CD4-positive, alpha-beta T cell treated with Interleukin-17A for 1 hour (primary cell): ENCODE measurements at regions not wholly inside any gene's neighbourhood (a gene's known extent, or its start where the extent isn't known, plus 50 kb on each side); places are given as distances from the start of the nearest gene placed in this dataset.
"Not testable (repeated sequence)": the region's sequence is repeated elsewhere in the genome, so short reads cannot be mapped to it uniquely, and the experiment has no call there.

ENCODE experiments used
- DNase-seq: peaks from one replicate; pipeline ENCODE4 v3.0.0-alpha.2; 2020

GRCh38 chr21:27519361-27519760 is 552.5 kb upstream of the ADAMTS5 start:
- no peak for DNase-seq

GRCh38 chr21:27517177-27517576 is 550.3 kb upstream of the ADAMTS5 start:
- DNase-seq = not testable (repeated sequence)

- no peak for DNase-seq
Observed at GRCh38 chr21:27515676-27516075, 548.8 kb upstream of the ADAMTS5 start.

- DNase-seq = no peak
Observed at GRCh38 chr21:27513825-27514224, 546.9 kb upstream of the ADAMTS5 start.

- no peak for DNase-seq
Observed at GRCh38 chr21:27513016-27513415, 546.1 kb upstream of the ADAMTS5 start.

GRCh38 chr21:27511233-27511632 is 544.3 kb upstream of the ADAMTS5 start:
- no peak for DNase-seq

- DNase-seq = no peak
Observed at GRCh38 chr21:27507695-27508094, 540.8 kb upstream of the ADAMTS5 start.

GRCh38 chr21:27505516-27505915 is 538.6 kb upstream of the ADAMTS5 start:
- DNase-seq = no peak

- DNase-seq = no peak
Observed at GRCh38 chr21:27502801-27503200, 535.9 kb upstream of the ADAMTS5 start.

GRCh38 chr21:27498025-27498424 is 531.1 kb upstream of the ADAMTS5 start:
- DNase-seq = no peak

GRCh38 chr21:27495836-27496235 is 528.9 kb upstream of the ADAMTS5 start:
- no peak for DNase-seq

- DNase-seq = no peak
Observed at GRCh38 chr21:27493542-27493941, 526.7 kb upstream of the ADAMTS5 start.

GRCh38 chr21:27487676-27488075 is 520.8 kb upstream of the ADAMTS5 start:
- DNase-seq = no peak

GRCh38 chr21:27480841-27481261 is 514.0 kb upstream of the ADAMTS5 start:
- DNase-seq = no peak

GRCh38 chr21:27477296-27477695 is 510.4 kb upstream of the ADAMTS5 start:
- DNase-seq = no peak

GRCh38 chr21:27476696-27477095 is 509.8 kb upstream of the ADAMTS5 start:
- no peak for DNase-seq

GRCh38 chr21:27475363-27475955 is 508.6 kb upstream of the ADAMTS5 start:
- DNase-seq = no peak

- no peak for DNase-seq
Observed at GRCh38 chr21:27467366-27467765, 500.5 kb upstream of the ADAMTS5 start.

- no peak for DNase-seq
Observed at GRCh38 chr21:27466140-27466539, 499.3 kb upstream of the ADAMTS5 start.

GRCh38 chr21:27464648-27465047 is 497.8 kb upstream of the ADAMTS5 start:
- no peak for DNase-seq

GRCh38 chr21:27462726-27463125 is 495.8 kb upstream of the ADAMTS5 start:
- no peak for DNase-seq

- DNase-seq = no peak
Observed at GRCh38 chr21:27454234-27454633, 487.3 kb upstream of the ADAMTS5 start.

- DNase-seq = no peak
Observed at GRCh38 chr21:27451116-27451515, 484.2 kb upstream of the ADAMTS5 start.

GRCh38 chr21:27450216-27450615 is 483.3 kb upstream of the ADAMTS5 start:
- DNase-seq = no peak

GRCh38 chr21:27448960-27449359 is 482.1 kb upstream of the ADAMTS5 start:
- DNase-seq = no peak

- no peak for DNase-seq
Observed at GRCh38 chr21:27447843-27448242, 481.0 kb upstream of the ADAMTS5 start.
